ENCODE measurements at regions not wholly inside any gene's neighbourhood (a gene's known extent, or its start where the extent isn't known, plus 50 kb on each side); places are given as distances from the start of the nearest gene placed in this dataset.
"Not testable (repeated sequence)": the region's sequence is repeated elsewhere in the genome, so short reads cannot be mapped to it uniquely, and the experiment has no call there.

DNA sequence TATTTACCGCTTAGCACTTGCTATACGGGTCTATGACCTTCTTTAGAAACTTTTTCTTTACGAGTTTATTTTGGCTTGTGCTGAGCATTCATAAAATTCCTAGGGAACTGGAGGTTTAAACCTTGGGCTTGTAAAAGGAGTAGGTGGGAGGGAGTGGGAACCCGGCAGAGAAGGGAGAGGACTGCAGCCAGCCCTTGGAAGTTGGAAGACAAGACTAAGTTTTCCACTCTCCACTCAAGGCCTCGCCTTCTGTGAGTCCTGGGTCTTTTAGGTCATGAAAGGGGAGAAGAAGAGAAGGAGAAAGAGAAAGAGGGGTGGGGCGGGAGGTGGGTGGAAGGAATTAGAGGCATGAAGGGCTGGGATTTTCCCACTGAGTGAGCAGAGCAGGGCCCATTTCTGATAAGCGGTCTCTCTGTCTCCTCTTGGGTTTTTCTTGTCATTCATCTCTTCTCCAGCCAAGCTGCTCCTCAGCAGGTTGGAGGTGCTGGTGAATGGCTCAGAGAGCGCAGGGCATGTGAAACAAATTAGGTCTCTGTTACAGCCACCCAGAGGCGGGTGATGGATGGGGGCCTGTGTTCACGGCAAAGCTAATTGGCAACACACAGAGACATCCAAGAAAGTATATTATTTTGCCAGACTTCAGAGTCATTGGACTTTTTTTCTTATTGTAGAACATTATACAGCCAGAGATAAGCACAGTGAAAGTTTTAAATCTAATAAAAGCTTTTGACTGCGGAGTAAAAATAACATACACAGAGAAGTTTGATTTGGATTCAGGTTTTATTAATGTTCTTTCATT lies 247.3 kb downstream of the FOXD2 start:
- DNase-seq (ENCODE audit: low read depth, low spot score) = no peak

DNA sequence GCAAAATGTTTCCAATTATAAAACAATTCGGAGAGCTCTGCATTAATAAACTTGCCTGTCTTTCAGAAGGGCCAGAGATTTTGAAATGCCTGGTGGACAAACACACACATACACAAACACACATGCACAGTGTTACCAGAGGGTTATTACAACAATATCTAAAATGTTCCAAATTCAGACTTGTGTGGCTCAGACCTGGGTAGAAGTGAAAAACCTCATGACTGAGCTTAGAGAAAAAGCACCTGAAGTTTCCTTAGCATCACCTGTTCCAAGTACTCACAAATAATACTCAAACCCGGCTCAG lies 247.9 kb downstream of the FOXD2 start:
- DNase-seq (ENCODE audit: low read depth, low spot score) = no peak

DNA sequence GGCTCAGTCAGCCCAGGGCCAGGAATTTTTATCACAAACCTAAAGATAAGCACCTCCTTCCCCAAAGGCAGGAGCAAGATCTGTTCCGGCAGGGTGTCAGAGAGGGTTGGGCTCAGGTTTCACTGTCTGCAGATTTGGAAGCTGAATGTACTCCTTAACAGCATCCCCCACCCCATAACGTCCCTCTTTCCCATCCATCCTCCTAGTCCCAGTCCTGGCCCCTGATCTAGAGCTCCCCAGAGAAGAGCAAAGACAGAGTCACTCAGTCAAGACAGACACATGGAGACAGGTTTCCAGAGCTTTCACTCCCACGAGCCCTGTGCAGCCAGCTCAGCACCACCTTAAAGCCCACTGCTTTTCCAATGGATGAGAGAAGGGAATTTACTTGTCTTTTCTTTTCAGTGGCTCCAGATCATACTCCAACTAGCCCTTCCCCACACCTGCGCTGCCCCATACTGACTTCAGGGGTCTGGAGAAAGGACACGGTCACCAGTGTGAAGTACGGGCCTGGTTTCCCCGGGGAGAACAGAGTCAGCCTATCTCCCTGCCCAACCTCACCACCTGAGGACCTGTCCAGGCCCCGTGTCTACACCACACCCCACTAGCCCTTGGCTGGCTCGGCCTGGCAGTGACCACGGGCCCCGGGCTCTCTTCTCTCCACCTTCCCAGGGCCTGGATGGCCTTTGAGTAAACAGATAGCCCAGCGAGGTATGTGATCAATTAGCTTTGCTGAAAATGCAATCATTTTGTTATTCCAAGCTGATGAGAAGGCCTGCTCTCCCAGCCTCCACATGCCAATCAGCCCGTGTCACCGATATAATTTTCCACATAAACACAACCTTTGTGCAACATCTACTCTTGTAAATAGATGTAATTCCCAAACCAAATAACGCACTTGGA lies 249.1 kb downstream of the FOXD2 start:
- DNase-seq (ENCODE audit: low read depth, low spot score) = no peak

DNA sequence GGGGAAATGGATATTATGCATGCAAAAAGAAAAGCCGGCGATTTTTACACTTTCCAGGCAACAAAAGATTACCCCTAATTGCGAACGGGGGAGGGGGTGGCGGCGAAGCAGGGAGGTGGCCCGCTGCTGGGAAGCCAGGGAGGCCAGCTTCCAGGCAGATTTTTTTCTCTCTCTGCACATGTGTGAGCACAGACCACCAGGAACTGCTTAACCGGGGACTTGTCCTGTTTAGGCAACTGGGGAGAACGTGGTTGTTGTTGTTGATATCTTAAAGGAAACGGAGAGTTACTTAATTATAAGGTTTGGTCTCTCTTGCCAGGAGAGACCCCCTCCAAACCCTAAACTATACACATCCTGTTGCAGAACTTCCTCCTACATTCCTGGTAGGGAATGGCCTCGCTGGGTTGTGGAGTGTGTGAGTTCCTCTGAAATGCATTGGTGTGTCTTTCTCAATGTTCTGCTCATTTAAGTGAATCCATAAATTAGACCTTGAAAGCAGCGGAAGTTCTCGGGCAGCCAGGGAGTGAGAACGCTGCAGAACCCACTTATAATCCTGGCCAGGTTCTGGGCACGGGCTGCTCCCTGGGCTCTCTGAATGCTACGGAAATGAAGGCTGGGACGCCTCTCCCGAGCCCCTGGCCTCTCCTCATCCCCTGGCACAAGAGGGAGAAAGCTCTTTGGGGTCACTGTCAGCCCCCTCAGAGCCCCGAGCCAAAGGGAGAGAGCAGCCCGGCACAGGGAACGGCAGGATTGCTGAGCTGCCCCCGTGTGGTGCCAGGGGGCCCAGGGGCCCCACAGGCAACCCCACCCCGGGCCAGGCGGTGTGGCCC lies 250.0 kb downstream of the FOXD2 start:
- no peak for DNase-seq (ENCODE audit: low read depth, low spot score)

DNA sequence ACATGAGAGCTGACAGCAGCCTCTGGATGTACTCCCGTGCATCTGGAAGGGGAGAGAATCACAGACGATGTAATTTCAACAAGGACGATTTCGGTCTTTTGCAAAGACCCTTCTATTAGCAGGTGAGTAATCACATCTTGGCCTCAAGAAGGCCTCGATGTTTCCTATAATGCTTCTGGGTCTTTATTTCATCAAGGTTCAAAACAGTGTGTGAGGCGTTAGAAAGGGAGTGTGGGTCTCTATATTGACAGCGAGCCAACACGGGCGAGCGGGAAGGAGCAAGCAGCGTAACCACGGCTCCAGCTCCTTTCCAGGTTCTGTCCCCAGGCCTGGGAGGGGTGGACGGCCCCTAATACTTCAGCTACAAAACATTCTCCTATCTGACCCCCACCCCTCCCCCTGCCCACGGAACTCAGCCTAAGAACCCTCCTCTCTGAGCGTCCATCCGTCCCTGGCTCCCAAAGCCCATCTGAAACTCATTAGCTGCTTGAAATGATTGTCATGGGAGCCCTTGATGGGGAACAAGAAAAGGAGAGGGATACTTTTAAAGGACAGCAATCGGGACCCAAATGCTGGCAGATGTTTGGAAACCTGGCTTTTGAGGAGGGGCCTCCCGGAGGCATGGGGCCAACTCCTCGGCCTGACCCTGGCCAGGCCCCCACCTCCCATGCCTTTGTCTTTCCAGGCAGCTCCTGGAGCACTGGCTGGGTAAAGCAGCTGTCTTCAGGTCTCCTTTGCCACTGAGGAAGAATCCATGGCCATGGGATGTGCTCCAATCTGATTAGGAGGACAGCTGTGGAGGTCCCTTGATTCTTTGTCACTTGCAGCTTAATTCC lies 250.8 kb downstream of the FOXD2 start:
- DNase-seq (ENCODE audit: low read depth, low spot score) = no peak

DNA sequence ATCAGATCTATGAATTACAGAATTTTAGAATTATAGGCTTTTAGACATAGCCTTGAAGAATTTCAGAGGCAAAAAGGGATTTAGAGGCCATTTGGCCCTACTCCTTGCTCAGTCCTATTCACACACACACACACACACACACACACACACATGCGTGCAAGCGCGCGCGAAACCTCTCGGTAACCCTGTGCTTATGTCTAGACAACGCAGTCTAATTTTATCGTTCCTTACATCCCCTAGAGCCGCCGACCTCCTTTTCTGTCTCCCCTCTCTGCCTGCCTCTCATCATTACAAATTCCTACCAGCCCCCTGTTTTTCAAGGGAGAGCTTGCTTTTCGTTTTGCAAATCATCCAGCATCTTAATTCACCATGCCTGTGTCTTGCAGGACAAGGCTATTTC lies 252.1 kb downstream of the FOXD2 start:
- no peak for DNase-seq (ENCODE audit: low read depth, low spot score)

DNA sequence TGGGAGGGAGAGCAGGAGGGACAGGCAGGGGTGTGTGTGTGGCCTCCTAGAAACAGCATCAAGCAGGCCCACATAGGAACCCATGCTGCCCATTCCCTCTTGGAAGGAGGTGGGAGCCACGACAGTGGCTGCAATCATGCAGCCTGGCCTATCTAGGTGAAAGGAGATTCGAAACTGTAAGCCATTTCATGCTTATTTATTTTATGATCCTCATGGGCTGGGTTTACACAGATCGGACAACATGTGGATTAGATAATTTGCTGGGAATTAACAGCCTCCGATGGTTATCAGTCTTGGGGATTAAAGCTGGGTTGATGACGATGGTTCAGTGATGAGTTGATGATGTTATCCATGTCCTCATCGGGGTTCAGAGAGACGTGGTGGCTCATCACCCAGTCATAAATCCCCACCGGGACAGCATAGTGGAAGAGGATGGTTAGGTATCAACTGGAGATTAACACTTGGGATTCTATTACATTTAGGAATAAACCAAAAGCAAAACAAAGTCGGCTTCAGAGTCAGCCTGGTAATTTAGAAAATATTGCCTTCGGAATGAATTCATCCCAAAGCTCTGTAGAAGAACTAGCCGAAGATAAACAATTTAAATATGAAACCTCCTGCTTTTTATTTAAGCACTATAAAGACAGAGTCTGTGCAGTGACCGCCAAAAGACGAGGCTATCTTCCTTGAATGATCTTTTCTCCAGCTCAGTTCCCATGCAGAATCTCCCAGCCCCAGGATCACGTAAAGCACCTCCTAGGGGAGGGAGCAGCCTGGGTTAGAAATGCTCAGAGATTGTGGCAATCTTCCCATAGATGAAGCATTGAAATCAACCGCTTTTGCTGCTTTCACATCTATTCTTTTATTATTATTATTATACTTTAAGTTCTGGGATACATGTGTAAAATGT lies 252.8 kb downstream of the FOXD2 start:
- DNase-seq (ENCODE audit: low read depth, low spot score) = no peak

DNA sequence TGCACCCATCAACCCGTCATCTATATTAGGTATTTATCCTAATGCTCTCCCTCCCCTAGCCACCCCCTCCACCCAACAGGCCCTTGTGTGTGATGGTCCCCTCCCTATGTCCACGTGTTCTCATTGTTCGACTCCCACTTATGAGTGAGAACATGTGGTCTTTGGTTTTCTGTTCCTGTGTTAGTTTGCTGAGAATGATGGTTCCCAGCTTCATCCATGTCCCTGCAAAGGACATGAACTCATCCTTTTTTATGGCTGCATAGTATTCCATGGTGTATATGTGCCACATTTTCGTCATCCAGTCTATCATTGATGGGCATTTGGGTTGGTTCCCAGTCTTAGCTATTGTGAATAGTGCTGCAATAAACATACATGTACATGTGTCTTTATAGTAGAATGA lies 253.4 kb downstream of the FOXD2 start:
- DNase-seq (ENCODE audit: low read depth, low spot score) = not testable (repeated sequence)

DNA sequence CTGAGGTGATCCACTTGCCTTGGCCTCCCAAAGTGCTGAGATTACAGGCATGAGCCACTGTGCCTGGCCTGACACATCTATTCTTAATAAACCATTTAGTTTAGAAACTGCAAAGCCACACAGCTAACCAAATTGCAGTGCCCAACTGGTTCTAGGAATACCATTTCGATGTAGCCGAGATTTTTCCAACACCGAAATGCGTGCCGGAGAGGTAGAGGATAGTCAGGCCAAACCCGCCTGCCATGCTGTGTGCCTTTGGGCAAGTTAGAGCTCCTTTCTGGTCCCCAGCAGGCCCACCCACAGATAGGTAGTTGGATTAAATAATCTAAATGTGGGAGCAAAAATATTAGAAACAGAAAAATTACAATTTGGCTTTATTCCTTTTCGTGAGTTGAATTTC lies 254.4 kb downstream of the FOXD2 start:
- DNase-seq (ENCODE audit: low read depth, low spot score) = no peak

DNA sequence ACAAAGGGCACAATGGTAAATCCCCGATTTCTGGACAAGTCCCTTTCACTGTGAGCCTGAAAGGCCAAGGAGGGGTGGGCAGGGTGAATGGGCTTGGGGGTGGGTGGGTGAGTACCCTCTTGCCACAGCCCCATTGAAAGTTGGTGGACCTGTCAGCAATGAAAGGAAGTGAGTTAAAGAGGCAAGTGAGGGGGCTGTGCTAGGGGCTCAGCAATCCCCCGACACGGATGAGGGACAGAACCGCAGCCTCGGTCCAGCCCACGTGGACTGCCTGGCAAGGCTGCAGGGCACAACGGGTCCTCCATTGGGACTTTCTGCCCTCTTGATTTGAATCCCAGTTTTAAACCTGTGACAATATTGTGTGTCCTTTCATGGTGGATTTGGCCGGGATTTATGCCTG lies 255.3 kb downstream of the FOXD2 start:
- no peak for DNase-seq (ENCODE audit: low read depth, low spot score)

DNA sequence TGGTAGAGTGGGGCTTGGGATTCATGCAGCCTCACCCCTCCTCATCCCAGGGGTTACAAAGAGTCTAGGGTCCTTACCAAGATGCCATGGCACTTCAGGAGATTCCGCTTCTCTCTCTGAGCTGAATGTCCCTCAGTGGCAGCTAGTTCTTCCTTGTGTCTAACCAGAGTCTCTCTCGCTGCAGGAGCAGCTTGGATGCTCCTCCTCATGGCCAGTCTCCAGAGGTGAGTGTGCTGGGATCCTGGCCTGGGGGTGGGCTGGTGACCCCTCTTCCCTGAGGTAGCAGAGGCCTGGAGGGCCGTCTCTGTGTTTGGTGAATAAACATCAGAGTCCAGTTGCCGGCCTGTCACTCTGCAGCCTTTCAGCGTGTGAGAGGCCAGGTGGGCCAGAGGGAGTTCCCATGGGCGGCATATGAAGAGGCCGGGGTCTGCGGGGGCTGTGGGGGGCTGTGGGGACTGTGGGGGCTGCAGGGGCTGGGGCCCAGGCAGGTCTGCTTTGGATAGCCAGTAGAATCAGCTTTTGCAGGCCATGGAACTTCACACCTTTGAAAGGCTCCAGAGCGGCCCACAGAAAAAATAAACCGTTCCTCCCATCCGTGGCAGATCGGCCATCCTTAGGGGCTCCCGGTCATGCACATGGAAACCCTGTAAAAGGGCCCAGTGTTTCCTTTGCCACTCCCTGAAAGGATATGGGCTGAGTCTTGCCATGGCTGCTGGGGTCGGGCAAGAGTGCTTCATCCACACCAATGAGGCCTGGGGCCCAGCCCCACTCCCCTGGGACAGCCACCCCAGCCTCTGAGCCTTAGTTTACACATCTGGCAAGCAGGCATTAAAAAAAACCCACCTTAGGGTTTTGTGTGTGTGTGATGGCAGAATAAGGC lies 256.4 kb downstream of the FOXD2 start:
- DNase-seq (ENCODE audit: low read depth, low spot score) = no peak

DNA sequence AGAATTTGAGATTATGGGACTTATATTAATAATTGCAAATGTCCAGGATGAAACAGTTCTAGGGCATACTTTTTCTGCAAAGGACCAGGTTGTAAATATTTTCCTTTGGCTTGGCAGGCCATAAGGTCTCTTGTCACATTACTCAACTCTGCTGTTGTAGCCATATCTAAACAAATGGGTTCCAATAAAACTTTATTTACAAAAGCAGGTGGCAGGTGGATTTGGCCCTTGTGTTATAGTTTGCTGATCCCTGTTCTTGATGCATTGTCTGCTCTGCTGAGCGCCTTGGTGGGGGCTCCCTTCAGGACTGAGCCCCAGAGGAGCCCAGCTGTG lies 258.5 kb downstream of the FOXD2 start:
- DNase-seq (ENCODE audit: low read depth, low spot score) = no peak

DNA sequence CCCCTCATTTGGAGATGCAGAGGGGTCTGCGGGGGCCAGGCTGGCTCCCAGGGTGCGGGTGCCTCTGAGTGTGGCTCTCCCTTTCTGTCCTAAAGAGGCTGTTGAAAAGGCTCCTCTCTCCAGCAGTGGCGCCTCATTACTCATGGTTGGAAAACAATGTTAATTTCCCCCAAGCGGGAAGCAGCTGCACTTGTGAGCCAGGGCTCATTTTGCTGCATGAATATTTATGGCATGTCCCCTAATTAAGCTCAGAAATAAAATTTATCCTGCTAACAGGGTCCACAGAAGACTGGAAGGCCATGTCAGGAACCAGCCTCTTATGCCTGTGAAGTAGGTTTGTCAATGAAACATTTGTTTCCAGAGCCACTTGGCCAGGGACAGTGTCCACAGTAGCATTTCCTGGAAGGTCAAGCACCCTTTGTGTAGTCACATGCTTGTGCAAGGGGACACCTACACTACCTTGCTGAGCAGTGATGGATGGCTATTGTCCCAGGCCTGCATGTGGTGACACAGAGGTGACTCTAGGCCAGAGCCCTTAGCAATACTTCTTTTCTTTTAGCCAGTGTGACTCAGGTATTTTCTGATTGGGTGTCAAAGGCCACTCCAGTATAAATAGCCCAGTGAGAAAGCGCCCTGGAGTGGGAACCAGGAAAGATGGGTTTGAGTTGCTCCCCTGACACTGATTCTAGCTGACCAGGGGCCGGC lies 259.0 kb downstream of the FOXD2 start:
- DNase-seq (ENCODE audit: low read depth, low spot score) = no peak

DNA sequence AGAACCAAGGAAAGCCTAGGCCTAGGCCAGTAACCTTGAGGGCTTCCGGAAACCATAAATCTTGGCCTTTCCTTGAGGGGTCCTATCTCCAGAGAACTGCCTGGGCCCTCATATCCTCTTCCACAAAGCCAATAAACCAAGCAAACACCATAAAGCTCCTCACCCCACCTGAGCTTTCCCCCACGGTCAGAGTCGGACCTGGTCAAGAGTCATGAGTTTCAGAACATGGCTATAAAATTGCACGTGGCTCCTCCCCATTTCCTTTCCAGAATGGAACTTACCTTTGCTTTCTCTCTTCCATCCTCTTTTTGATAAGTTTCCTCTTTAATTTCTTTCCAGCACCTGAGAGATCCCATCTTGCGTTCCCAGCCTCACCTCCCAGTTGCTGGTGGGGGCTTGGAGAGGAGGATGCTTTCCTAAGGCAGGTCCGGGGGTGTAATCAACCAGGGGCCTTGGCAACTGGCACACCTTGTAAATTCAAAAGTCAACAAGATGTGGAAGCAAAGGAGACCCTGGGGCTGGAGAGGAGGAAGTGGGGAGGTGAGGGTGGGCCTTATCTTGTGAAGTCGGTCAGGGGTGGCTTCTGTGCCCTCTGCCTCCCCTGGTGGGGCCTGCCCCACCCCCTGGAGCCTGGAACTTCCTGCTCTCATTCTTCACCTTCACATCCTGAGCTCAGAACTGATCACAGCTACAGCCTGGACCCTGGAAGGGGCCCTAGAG lies 259.9 kb downstream of the FOXD2 start:
- DNase-seq (ENCODE audit: low read depth, low spot score) = no peak

DNA sequence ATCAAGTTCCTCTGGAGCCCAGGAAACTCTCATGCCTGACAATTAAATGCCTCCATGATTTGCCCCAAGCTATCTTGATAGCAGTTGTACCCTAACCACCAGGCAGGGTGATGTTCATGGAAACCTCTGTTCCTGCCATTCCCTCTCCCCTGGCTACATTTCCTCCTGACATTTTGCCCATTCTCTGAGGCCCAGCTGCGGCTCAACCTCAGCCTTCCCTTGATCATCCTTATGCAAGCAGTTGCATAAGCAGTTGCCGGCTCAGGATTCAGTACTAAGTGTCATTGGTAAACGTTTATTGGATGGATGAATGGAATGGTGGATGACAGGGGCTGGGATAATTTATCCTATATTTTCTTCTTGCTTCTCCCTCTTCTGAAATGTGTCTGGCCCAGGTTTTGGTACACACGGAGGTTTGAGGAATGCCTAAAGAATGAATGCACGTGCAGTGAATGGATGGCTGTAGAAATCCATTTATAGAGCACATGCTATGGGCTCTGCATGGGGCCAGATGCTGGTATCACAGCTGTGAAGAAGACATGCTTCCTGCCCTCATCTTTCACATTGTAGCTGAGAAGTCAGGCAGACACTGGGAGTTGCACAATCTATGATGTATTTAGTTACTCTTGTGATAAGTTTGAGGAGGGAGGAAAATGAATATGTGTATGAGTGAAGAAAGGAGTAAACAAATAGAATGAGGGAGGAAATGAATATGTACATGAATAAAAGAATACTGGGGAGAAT lies 261.8 kb downstream of the FOXD2 start:
- DNase-seq (ENCODE audit: low read depth, low spot score) = no peak

DNA sequence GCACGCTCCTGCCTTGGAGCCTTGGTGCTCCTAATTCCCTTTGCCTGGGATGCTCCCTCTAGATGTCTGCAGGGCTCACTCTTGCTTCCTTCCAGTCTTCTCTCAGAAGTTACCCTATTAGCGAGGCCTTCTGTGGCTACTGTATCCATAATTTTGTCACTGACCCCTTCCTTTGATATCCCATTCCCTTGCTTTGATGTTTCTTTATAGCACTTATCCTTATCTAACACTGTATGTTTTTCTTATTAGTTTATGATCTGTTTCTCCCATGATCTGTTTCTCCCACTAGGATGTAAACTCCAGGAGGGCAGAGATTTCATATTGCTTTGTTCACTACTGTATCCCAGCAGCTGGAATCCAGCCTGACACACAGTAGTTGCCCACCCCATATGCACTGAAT lies 263.4 kb downstream of the FOXD2 start:
- no peak for DNase-seq (ENCODE audit: low read depth, low spot score)

DNA sequence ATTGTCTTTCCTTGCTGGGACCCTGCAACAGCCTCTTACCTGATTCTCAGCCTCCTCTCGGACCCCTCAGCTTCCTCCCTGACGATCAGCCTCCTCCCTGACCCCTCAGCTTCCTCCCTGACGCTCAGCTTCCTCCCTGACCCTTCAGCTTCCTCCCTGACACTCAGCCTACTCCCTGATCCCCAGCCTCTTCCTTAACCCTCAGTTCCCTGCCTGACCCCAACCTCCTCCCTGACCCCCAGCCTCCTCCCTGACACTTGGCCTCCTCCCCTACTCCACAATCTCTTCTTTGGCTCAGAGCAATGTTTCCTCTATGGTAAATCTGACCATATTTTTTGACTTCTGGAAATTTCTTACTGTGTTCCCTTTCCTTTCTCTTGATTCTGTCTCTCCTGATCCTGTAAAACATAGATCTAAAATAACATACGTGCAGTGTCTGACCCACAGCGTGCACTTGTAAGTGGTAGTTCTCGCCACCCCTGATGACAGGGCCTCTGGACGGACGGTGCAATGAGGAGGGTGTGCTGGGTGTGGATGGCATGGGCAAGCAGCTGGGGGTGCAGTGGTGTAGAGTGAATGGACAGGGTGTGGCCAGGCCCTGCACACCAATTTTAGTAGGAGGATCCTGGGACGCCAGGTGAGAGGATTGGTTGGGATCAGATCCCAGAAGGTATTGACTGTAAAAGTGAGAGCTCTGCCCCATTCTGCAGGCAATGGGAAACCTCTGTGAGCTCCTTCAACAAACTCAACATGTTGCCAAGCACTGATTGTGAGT lies 264.1 kb downstream of the FOXD2 start:
- no peak for DNase-seq (ENCODE audit: low read depth, low spot score)
